Body of pancreas (tissue), 4 donors: ENCODE measurements at regions not wholly inside any gene's neighbourhood (a gene's known extent, or its start where the extent isn't known, plus 50 kb on each side); places are given as distances from the start of the nearest gene placed in this dataset.
"Not testable (repeated sequence)": the region's sequence is repeated elsewhere in the genome, so short reads cannot be mapped to it uniquely, and the experiment has no call there.

Experiments used
- CTCF ChIP-seq, 7 experiments: fragments of 450-650 bp in 4 of 7; fragments of 200-600 bp in 3 of 7; sonication (generic) in 3 of 7; IDR thresholded peaks; one replicate each; pipeline ENCODE4 v1.5.1; 2016 to 2019; ENCODE audit warnings: antibody characterized with exemption in 7 of 7
- POLR2A ChIP-seq, 3 donors: fragments of 450-650 bp; IDR thresholded peaks; one replicate each; pipeline ENCODE4 v1.6.1; 2016; ENCODE audit warnings: antibody characterized with exemption in 3 of 3, mild to moderate bottlenecking in 2 of 3

- not testable (repeated sequence) for TF ChIP-seq CTCF, POLR2A (IDR thresholded peaks at IDR 0.05)
These were observed 152.2 kb upstream of the FNDC3A start for GRCh38 chr13:48823526-48823925.
